ENCODE measurements at regions not wholly inside any gene's neighbourhood (a gene's known extent, or its start where the extent isn't known, plus 50 kb on each side); places are given as distances from the start of the nearest gene placed in this dataset.

DNA sequence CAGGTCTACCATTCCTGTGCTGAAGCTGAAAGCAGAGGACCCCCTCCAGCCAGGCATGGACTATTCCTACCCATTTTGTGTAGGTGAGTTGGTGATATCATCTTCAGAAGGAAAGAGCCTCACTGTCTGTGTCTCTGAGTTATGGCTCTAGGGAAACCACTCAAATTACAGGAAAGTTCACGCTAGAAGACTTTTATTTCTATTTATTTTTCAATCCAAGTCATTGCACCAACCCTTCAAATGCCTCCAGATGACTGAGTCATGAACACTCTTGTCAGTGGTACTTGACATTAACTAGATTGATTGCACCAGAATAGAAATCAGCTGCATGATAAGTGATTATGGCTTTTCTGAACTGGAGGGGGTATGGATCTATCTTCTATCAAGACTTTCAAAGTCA is 338.4 kb downstream of the MBD2 start:
- TF ChIP-seq, protein P1, sequence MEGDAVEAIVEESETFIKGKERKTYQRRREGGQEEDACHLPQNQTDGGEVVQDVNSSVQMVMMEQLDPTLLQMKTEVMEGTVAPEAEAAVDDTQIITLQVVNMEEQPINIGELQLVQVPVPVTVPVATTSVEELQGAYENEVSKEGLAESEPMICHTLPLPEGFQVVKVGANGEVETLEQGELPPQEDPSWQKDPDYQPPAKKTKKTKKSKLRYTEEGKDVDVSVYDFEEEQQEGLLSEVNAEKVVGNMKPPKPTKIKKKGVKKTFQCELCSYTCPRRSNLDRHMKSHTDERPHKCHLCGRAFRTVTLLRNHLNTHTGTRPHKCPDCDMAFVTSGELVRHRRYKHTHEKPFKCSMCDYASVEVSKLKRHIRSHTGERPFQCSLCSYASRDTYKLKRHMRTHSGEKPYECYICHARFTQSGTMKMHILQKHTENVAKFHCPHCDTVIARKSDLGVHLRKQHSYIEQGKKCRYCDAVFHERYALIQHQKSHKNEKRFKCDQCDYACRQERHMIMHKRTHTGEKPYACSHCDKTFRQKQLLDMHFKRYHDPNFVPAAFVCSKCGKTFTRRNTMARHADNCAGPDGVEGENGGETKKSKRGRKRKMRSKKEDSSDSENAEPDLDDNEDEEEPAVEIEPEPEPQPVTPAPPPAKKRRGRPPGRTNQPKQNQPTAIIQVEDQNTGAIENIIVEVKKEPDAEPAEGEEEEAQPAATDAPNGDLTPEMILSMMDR (IDR thresholded peaks at IDR 0.05; ENCODE audit: insufficient read depth, low read length, poor library complexity, severe bottlenecking) = no peak
- no peak for TF ChIP-seq EZH2phosphoT487 (conservative IDR thresholded peaks at IDR 0.05; ENCODE audit: low read length)
- Histone ChIP-seq H3F3A (ENCODE audit: insufficient read depth) (no peaks in the 10 kb centered on the region), H3K9me2 (replicated peaks; ENCODE audit: insufficient read depth, low read length) (no peaks in the 10 kb centered on the region), H3K4me3 (ENCODE audit: insufficient read depth, low read length, poor library complexity, severe bottlenecking) (no peak overlapping the region), H3K27ac (ENCODE audit: low read depth, low read length) (no peak overlapping the region), H3K9me3 (ENCODE audit: insufficient read depth, low read length) (no peaks in the 10 kb centered on the region), H4K20me1 (ENCODE audit: low read depth, low read length) (no peaks in the 10 kb centered on the region), H3K27me3 (ENCODE audit: low read length) (no peaks in the 10 kb centered on the region), H2AFZ (ENCODE audit: low read depth, low read length, severe bottlenecking) (no peak overlapping the region), H3K9ac (ENCODE audit: low read length) (no peak overlapping the region), H3K79me2 (ENCODE audit: insufficient read depth, low read length) (no peaks in the 10 kb centered on the region), H3K4me2 (ENCODE audit: low read depth, low read length, poor library complexity, severe bottlenecking) (no peak overlapping the region), H3K36me3 (ENCODE audit: low read length) (no peaks in the 10 kb centered on the region)

DNA sequence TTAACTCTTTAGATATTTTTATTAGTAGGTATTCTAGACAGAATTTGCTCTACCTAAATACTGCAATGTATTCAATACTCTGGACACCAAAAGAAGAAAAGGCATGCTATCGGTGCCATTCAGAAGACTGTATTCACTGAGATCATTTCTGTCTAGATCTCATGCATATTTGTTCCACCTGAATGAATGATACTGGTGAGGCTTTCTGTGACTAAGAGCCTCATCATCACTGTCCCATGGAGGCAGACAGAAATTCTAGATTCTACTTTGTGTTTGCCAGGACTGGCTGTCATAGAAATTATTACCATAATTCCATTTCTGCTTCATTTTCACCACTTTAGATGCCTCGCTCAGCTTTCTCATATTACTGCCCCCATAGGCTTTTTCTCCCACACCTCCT is 340.7 kb downstream of the MBD2 start:
- TF ChIP-seq EZH2phosphoT487 (conservative IDR thresholded peaks at IDR 0.05; ENCODE audit: low read length) = no peak
- TF ChIP-seq, protein P1 (IDR thresholded peaks at IDR 0.05; ENCODE audit: insufficient read depth, low read length, poor library complexity, severe bottlenecking) = no peak
- Histone ChIP-seq H3F3A (ENCODE audit: insufficient read depth) (no peaks in the 10 kb centered on the region), H3K9me2 (replicated peaks; ENCODE audit: insufficient read depth, low read length) (no peaks in the 10 kb centered on the region), H3K4me3 (ENCODE audit: insufficient read depth, low read length, poor library complexity, severe bottlenecking) (no peak overlapping the region), H2AFZ (ENCODE audit: low read depth, low read length, severe bottlenecking) (no peak overlapping the region), H3K4me2 (ENCODE audit: low read depth, low read length, poor library complexity, severe bottlenecking) (no peak overlapping the region), H3K79me2 (ENCODE audit: insufficient read depth, low read length) (no peaks in the 10 kb centered on the region), H3K27ac (ENCODE audit: low read depth, low read length) (no peak overlapping the region), H3K9me3 (ENCODE audit: insufficient read depth, low read length) (no peaks in the 10 kb centered on the region), H3K27me3 (ENCODE audit: low read length) (no peaks in the 10 kb centered on the region), H3K9ac (ENCODE audit: low read length) (no peak overlapping the region), H3K36me3 (ENCODE audit: low read length) (no peaks in the 10 kb centered on the region), H4K20me1 (ENCODE audit: low read depth, low read length) (no peaks in the 10 kb centered on the region)

DNA sequence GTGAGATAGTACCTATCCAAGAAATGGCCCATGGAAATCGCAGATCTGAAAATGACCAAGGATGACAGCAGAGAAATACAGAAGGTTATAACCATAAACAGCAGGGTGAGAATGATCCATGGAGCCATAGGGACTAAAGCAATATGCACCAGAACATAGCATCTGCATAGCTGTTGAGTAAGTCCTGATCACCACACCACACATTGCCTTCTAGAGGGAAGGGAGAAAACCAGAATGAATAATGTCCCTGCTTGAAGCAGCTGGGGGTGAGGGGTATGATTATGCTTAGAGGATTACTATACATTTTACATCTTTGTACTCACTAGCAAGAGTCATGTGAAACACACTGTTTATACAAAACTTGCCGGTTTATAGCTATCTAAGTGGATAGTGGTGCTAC is 350.4 kb downstream of the MBD2 start:
- H3K4me2 ChIP-seq (ENCODE audit: low read depth, low read length, poor library complexity, severe bottlenecking) = no peak overlapping the region
- H3K9me3 ChIP-seq (ENCODE audit: insufficient read depth, low read length) = no peaks in the 10 kb centered on the region
- no peaks in the 10 kb centered on the region for H3K79me2 ChIP-seq (ENCODE audit: insufficient read depth, low read length)
- TF ChIP-seq, protein P1 (IDR thresholded peaks at IDR 0.05; ENCODE audit: insufficient read depth, low read length, poor library complexity, severe bottlenecking) = no peak
- no peak for TF ChIP-seq EZH2phosphoT487 (conservative IDR thresholded peaks at IDR 0.05; ENCODE audit: low read length)
- H4K20me1 ChIP-seq (ENCODE audit: low read depth, low read length) = no peaks in the 10 kb centered on the region
- no peak overlapping the region for H3K4me3 ChIP-seq (ENCODE audit: insufficient read depth, low read length, poor library complexity, severe bottlenecking)
- H3K27ac ChIP-seq (ENCODE audit: low read depth, low read length) = no peak overlapping the region
- no peaks in the 10 kb centered on the region for H3K27me3 ChIP-seq (ENCODE audit: low read length)
- no peaks in the 10 kb centered on the region for H3K36me3 ChIP-seq (ENCODE audit: low read length)
- H2AFZ ChIP-seq (ENCODE audit: low read depth, low read length, severe bottlenecking) = no peak overlapping the region
- no peak overlapping the region for H3K9ac ChIP-seq (ENCODE audit: low read length)
- H3F3A ChIP-seq (ENCODE audit: insufficient read depth) = no peaks in the 10 kb centered on the region
- H3K9me2 ChIP-seq (replicated peaks; ENCODE audit: insufficient read depth, low read length) = no peaks in the 10 kb centered on the region

Measured in SU-DHL-6 (cell line).